GM12892 (cell line): ENCODE measurements at regions not wholly inside any gene's neighbourhood (a gene's known extent, or its start where the extent isn't known, plus 50 kb on each side); places are given as distances from the start of the nearest gene placed in this dataset.

Experiments
- POLR2A ChIP-seq: IDR thresholded peaks from 2 replicates; pipeline ENCODE4 v1.6.1; 2011; ENCODE audit warnings: low read depth, low read length, control low read depth
- POLR2AphosphoS5 ChIP-seq: IDR thresholded peaks from 2 replicates; pipeline ENCODE4 v1.6.1; 2011; ENCODE audit warnings: low read depth, low read length, control low read depth
- TAF1 ChIP-seq: IDR thresholded peaks from 2 replicates; pipeline ENCODE4 v1.6.1; 2011; ENCODE audit warnings: low read depth, mild to moderate bottlenecking, control low read depth, low read length, borderline replicate concordance

DNA sequence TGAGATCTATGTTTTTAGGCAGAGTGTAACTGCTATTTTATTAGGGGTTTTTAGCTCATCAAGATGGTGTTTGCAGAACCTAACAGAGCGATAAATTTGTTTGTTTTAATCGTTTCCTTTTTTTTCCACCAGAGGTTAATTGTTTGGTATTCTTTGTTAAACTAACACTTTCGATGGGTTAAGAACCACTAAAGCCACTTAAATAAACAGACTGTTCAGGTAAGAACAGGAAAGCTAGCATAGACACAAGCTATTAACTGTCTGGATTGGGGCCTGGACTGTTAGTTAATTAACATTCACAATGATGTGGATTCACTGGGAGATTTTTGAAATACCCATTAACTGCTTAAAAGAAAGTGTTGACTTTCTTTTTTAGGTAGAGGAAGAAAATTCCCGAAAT, 209.0 kb upstream of the COPS8 start:
- TF ChIP-seq POLR2A (no peak), POLR2AphosphoS5 (no peak), TAF1 (no peak)
